ENCODE measurements at regions not wholly inside any gene's neighbourhood (a gene's known extent, or its start where the extent isn't known, plus 50 kb on each side); places are given as distances from the start of the nearest gene placed in this dataset.
"Not testable (repeated sequence)": the region's sequence is repeated elsewhere in the genome, so short reads cannot be mapped to it uniquely, and the experiment has no call there.

DNA sequence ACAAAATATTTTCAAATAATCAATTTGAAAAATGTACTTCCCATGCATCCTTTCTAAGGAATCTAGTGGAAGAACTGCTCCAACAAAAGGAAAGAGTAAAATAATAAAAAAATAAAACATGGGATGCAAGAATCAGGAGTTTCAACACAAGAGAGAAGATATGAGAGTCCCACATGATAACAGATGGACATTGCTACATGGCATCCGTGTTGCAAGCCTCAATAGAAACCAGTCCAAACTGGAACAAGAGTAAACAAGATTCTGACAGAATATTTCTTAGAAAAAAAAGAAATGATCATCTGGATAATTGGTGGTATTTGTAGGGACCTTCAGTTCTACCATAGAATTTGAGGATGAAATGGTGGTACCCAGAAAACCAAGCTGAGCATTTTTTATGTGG, 186.8 kb downstream of the FRK start:
- DNase-seq = no peak

DNA sequence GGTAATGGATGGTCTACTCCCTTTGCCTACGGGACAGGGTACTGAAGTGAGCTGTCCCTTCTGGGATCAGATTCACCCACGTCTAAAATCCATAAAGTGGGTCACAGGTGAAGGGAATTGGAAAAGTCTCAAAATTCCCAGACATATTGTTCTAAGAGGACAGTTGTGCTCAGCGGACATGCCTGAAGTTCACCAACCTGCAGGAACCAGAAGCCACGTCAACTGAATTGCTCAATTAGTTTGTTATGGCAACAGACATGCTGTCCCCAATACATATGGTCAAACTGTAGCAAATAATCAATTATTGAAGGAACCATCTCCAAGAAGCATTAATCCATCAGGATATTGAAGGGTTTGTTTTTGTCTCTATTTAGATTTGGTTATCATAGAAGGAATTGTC, 190.2 kb downstream of the FRK start:
- no peak for DNase-seq

DNA sequence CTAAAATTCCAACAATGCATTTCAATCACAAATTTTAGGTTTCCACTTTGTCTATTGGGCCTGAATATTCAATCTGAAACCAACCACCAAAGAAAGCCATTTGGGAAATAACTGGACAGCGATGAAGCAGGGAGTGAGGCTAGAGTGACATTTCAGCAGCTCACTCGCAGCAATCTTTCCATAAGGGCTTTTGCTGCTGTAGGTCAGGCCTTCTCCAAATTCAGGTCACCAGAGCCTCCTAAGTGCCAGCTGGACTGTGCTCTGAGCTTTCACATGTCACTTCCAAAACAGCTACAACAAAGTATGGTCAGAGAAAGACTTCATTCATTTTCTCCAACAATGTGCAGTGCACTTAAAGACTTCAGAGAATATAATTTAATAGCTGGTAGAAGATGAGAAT, 194.8 kb downstream of the FRK start:
- no peak for DNase-seq

DNA sequence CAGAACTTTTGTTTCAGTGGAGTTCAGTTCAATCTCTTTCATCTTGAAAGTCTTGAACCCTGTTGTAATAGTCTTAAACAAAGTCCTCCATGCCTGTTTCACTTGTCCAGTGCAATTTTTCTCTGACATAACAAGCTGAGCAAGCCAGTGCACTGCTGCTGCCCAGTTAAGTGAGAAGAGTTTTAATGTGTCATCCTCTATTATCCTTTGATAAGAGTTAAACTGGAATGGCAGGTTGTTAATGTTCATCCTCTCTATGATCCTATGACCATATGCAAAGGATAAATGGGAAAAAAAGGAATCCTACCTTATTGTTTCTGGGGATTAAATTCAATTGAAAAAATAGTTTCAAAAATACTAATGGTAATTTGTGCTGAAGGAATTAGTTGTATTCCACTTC, 197.5 kb downstream of the FRK start:
- DNase-seq = no peak

DNA sequence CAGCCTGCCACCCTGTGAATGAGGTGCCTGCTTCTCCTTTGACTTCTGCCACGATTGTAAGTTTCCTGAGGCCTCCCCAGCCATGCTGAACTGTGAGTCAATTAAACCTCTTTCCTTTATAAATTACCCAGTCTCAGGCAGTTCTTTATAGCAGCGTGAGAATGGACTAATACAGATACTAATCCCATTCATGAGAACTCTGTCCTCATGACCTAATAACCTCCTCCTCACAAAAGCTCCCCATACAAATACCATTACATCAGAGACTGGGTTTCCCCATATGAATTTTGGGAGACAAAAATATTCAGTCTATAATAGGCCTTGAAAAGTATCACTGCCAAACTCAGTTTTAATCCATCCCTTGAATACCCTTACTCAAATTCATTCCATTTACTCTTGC, 199.0 kb downstream of the FRK start:
- DNase-seq = not testable (repeated sequence)

DNA sequence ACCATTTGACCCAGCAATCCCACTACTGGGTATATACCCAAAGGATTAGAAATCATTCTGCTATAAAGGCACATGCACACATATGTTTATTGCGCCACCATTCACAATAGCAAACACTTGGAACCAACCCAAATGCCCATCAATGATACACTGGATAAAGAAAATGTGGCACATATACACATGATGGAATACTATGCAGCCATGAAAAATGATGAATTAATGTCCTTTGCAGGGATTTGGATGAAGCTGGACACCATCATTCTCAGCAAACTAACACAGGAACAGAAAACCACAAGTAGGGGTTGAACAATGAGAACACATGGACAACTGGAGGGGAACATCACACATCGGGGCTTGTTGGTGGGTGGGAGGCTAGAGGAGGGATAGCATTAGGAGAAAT, 201.1 kb downstream of the FRK start:
- DNase-seq = not testable (repeated sequence)

DNA sequence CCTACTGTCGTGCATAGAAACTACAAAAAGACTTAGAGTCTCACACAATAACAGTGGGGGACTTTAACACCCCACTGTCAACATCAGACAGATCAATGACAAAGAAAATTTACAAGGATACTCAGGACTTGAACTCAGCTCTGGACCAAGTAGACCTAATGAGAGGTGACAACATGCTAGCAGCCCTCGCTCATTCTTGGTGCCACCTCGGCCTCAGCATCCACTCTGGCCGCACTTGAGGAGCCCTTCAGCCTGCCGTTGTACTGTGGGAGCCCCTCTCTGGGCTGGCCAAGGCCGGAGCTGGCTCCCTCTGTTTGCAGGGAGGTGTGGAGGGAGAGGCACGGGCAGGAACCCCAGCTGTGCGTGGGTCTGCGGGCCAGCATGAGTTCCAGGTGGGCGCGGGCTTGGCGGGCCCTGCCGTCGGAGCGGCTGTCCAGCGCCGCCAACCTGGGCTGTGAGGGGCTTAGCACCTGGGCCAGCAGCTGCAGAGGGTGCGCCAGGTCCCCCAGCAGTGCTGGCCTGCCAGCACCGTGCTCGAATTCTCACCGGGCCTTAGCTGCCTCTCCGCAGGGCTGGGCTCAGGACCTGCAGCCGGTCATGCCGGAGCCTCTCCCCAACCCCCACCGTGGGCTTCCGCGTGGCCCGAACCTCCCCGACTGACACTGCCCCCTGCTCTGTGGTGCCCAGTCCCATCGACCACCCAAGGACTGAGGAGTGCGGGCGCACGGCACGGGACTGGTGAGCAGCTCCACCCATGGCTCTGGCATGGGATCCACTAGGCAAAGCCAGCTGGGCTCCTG, 205.6 kb downstream of the FRK start:
- no peak for DNase-seq

DNA sequence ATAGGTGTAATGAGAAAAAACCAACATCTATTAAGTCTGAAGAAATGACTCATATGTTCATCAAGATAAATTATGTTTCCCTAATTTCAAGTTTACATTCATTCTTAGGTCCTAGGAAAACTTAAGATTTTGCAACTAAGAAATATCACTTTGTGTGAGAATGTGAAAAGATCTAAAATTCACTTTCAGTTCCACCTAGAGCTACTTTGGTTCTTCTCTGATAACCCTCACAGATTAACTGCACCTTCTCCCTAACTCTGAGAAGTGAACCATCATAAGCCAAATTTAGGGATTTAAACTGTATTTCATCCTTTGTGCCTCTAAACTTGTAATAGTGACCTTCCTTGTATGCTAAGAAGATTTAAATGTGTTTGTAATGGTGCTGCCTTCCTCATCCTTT, 213.0 kb downstream of the FRK start:
- no peak for DNase-seq

DNA sequence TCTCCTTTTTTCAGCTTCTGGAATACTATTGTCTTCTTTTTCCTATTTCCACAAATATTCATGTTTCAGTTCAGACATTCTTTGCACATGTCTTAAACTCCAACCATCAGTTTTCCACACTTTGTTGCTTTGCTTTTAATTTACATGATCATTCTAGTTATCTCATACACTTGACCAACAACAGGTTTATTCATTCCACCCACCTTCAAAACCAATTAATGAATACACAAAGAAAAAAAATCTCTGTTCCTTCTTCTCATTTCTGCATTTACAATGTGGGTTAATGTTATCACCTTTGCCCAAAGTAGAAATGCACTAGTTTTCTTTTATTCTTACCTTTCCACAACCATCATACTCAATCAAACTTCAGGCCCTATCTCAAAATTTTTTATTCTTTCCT, 216.7 kb downstream of the FRK start:
- no peak for DNase-seq

DNA sequence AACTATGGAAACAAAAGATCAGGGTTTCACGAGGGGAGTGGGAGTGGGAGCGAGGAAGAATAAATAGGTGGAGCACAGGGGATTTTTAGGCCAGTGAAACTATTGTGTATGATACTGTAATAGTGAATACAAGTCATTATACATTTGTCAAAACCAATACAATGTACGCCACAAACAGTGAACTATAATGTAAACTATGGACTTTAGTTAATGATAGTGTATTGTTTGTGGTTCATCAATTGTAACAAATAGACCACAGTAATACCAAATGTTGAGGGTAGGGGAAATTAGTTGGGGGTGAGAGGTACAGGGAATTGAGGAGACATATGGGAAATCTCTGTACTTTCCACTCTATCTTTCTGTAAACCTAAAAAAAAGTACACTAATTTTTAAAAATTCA, 218.4 kb downstream of the FRK start:
- no peak for DNase-seq

DNA sequence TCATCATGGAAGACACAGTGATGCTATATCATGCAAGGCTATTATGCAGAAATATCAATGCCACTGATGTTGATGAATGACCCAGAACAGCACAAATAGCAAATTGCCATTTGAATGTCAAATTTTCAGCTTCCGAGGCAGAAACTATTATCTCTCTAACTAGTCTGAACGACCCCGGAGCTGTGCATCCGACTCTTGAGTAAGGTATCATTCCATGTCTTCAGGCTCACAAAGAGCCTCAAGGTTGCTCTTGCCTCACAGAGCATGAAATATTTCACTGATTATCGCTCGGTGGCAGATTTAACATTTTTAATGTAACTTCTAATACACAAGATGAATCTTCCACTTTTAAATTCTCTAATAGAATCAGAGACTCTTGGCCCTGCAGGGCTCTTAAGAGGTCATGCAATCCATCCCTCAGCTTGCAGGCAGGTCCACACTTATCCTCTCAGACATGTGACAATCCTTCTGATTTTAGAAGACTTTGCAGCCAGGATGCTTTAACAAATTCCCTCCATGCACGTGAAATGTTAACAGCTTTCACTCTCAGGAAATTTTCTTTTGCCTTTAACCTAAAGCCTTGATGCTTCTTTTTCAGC, 221.0 kb downstream of the FRK start:
- DNase-seq = no peak

DNA sequence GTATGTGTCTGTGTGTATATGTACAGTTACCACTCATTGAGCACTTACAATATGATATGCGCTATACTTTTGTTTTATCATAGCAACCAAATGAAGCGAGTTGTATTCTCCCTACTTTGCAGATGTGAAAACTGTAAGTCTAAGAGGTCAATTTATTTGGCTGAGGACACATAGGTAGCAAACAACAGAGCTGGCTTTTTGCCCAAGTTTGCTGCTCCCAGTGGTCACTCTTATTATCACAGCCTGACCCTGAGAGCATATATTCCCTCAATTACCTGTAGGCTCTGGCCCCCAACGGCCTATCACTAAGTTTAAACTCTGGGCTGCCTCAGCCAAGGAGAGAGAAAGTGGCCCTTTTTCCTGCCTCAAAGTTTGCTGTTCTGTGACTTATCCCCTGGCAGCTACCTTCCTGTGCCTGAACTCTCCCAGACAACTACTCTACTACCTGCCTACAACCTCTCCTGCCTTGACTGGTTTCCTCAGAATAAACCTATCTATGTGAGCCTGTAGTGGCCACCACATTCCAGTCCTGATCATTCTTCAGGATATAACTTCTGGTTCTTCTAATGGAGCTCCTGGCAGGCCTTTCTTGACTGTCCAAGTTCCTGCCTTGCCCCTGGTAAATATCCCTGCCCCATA, 221.8 kb downstream of the FRK start:
- no peak for DNase-seq

DNA sequence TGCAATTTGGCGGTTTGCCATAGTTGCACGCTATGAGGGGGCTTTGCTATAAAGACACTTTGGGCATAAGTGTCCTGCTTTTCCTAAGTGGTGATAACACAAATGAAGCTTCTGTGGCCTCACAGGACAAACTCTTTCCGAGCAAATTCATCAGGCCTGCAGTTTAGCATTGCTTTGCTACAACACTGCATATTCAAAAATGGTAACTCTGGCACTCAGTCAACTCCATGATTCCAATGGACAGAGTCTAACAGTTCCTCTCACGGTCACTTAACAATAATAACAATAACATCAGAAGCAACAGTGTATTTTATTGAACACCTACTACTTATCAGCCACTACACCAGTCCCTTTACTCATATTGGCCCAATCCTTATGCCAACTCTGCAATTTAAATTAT, 222.5 kb downstream of the FRK start:
- DNase-seq = no peak

DNA sequence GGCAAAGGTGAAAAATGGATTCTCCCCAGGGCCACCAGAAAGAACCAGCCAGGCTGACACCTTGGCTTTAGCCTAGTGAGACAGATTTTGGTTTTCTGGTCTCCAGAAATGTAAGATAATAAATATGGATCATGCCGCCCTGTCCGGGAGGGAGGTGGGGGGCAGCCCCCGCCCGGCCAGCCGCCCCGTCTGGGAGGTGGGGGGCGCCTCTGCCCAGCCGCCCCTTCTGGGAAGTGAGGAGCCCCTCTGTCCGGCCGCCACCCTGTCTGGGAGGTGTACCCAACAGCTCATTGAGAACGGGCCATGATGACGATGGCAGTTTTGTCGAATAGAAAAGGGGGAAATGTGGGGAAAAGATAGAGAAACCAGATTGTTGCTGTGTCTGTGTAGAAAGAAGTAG, 224.3 kb downstream of the FRK start:
- DNase-seq = not testable (repeated sequence)

DNA sequence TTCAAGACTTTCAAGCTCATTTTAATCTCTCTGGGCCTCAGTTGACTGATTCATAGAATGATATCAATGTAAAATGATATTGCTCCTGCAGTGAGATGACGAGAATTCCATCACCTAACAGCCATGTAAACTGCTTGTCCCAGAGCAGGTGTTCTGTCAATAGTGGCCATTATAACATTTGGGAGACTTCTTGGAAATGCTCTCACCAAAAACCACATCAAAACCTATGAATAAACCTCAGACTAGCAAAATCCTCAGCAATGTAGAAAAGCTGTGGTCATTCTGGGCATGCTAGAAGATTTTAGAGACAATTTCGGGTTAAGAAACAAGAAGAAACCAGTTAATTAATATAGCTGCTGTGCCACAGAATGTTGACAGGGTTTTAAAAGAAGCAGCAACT, 225.4 kb downstream of the FRK start:
- no peak for DNase-seq

DNA sequence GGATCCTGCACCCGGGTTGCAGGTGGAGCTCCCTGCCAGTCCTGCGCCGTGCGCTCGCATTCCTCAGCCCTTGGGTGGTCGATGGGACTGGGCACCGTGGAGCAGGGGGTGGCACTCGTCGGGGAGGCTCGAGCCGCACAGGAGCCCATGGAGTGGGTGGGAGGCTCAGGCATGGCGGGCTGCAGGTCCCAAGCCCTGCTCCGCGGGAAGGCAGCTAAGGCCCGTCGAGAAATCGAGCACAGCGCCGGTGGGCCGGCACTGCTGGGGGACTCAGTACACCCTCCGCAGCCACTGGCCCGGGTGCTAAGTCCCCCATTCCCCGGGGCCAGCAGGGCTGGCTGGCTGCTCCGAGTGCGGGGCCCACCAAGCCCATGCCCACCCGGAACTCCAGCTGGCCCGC, 226.1 kb downstream of the FRK start:
- DNase-seq = not testable (repeated sequence)

DNA sequence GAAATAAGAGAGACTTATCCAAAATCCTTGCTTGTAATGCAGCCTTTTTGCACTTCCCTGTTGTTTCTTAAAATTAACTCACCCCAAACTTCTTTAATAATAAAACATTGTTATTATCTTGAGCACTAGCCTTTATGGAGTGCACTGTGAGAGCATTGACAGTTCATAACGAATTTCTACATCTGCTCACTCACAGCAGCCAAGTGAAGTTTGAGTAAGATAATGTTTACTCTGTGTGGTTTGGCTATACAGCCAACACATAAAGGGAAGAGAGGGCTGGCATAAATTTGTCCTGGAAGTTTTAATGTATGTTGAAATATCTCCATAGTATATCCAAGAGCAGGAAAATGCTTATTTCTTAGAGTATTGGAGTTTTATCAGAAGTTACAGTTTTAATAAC, 227.9 kb downstream of the FRK start:
- no peak for DNase-seq

DNA sequence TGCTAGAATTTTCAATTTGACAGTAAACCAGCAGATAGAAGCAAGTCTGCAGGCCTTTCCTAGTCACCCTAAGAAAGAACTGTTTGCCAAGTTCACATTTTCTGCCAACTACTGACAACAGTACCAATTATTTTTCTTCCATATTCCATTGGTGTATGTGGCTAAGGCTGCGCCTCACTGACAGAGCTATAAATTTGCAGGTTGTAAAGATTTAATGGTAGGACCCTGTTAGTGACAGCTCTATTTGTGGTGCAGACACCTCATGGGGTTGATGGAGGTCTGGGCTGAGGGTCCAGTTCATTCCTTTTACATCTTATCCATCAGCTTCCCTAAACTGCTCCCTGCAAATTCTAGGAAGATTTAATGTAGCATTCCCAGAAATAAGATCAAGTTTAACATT, 228.5 kb downstream of the FRK start:
- no peak for DNase-seq

DNA sequence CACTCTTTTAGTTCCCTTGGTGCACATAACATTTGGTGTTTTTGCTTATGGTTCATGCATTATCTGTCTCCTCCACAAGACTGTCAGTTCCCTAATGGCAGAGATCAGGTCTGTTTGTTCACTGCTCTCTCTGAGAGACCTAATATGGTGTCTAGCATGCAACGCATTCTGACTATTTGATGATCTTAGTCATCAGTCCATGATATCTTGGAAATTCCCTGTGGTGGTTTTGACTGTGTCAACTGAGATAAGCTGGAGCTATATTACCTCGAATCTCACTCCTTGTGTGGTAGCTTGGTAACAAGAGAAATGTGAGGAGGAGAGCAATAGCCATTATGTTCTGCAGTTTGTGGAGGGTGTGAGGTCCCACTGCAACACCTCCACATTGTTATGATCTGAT, 229.8 kb downstream of the FRK start:
- no peak for DNase-seq

DNA sequence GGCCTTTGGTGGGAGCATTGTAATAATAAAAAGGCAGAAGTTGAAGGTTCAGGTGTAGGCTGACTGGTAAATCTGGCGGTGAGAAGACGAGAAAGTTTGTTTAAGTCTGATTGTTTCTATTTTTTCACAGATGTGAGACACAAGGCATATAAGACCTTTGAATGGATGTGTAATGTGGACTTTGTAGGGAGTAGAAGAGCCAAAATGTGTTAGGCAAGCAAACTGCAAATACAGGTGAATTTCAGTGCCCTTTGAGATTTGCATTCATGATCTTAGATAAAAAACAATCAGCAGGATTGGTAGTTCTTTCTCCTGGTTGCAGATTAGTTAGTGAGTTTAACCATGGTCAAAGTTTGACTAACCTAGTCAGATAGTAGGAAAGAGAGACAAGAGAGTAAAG, 238.9 kb downstream of the FRK start:
- no peak for DNase-seq

DNA sequence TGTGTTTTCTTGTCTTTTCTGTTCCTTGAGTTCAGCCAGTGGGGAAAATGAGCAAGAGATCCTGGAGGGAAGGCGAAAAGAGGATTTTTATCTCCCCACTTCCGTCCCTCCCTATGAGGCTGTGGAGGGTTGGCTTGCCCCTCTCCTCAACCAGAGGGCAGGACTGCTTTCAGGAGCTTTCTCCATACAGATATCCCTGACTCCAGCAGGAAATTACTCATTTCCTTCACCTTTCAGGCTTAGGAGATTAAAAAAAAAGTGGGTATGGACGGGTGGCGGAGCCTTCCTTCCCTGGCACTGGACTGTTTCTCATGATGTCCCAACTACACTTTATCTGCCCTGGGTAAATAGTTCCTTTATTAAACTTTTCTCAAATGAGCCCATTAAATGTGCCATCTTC, 241.2 kb downstream of the FRK start:
- no peak for DNase-seq

DNA sequence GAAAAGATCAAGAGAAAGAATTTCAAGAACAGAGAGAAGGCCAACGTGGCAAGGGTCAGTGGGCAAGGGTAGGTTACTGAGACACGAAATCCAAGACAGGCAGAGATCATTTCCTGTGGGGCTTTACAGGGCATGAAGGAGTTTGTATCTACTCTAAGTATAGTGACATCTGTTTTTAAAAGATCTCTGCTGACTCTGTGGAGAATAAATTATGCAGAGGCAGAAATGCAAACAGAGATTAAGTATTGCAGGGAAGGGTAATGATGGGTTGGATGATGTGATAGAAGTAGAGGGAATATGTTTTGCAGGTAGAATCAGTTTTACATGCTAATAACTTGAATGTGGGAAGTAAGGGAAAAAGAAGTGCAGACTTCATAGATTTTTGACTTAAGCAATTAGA, 243.5 kb downstream of the FRK start:
- no peak for DNase-seq

DNA sequence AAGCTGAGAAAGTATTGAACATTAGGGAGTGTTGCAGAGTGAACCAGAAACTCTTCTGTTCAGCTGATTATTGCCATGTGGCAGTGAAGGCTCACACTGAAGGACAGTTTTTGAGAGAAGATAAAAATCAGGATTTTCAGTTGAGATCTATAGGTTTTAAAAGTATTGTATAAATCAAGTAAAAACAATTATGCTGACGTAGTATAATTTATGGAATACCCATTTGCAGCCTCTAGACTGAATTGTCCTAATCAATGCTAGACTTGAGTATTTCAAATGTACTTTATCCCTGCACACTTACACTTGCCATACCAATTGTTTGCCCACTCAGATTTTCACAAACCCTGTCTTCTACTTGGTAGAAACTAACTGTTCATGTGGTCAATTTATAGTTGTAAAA, 245.8 kb downstream of the FRK start:
- no peak for DNase-seq

DNA sequence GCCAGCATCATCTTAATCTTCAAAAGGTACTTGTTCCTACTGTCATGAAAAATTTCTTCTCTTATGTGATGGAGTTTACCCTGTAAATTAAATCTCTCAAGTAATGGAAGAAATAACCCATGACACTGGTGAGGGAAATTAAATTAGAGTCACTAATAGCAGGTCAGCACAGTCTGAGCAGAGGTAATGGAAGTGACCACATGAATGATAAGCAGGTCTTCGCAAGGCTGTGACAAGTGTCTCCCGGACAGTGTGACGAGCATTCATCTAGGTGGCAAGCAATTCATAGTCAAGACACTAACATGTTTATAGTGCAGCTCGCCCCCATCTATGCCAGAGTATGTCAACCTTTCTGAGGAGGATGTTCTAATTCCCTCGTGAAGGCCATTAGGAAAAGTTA, 249.2 kb downstream of the FRK start:
- DNase-seq = no peak

DNA sequence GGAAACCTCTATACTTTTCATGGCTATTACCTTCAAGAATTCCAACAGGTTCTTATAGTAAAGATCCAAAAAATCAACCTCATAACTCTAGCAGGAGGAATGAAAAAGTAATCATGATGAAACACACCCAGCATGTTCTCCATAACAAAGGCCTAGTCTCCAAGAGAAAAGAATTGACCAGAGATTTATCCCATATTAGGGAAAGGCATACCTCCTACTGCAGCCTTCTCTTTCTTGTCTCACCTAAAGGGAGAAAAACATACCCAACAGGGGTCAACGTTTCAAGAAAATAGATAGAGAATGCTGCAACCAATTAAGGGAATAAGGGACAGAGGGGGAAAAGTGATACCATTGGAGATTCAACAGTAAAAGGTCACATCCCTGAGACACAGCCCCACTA, 262.5 kb downstream of the FRK start:
- no peak for DNase-seq
